Raji (cell line): ENCODE measurements at regions not wholly inside any gene's neighbourhood (a gene's known extent, or its start where the extent isn't known, plus 50 kb on each side); places are given as distances from the start of the nearest gene placed in this dataset.

Experiments
- POLR2A ChIP-seq: IDR thresholded peaks from 2 replicates; pipeline ENCODE4 v1.6.1; 2011; ENCODE audit warnings: low read depth, low read length, control low read depth; ENCODE audit not compliant: insufficient read depth

- TF ChIP-seq POLR2A = no peak
These were observed 126.6 kb upstream of the FAM9C start for GRCh38 chrX:13170966-13171558.

DNA sequence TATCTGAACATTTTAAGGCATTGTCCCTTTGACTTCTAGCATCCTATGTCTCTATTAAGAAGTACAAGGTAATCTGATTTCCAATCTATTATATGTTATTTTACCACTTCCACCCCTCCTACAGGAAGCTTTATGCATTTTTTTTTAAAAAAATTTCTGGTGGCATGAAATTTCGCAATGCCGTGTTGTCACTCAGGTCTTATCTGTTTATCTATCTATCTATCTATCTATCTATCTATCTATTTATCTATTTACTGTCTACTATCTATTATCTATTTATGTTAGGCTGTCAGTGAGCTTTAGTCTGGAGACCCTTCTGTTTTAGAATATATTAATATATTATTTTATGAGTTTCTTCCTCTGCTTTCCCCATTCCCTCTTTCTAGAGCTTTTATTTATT, 125.3 kb upstream of the FAM9C start:
- TF ChIP-seq POLR2A = no peak

DNA sequence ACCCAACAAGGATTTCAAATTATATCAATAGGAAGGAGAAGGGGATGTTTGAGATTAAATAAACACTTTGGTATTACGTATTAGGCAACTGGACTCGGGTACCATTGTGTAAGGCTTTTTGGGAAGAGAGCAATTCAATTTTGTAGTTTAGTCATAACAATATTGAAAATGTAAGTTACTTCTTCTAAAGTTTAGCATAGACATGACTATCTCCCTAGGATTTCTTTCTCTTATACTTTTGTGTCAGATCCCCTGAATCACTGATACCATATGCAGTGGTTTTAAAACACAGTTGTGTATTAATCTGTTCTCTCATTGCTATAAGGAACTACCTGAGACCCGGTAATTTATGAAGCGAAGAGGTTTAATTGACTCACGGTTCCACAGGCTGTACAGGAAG, 123.8 kb upstream of the FAM9C start:
- TF ChIP-seq POLR2A = no peak

GRCh38 chrX:13167481-13168231, 123.2 kb upstream of the FAM9C start:
- TF ChIP-seq POLR2A = no peak

- no peak for TF ChIP-seq POLR2A
These were observed 121.1 kb upstream of the FAM9C start for GRCh38 chrX:13165266-13166189.

DNA sequence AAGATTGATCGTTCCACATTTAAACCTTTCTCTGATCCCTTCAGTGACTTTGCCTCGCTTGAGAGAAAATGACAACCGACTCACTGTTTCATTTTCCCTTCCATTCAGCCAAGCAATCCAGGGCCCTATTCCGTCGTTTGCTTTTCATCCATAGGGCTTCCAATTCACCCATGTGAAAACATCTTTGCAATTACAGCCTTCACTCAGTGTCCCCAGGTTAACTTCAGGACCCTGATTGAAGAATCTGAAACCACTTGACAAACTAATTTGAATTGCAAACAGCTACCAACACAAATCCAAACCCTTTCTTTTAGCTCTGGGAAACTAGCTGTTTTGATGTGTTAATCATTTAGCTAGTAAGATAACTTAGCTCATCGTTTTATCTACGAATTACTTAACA, 120.2 kb upstream of the FAM9C start:
- no peak for TF ChIP-seq POLR2A

DNA sequence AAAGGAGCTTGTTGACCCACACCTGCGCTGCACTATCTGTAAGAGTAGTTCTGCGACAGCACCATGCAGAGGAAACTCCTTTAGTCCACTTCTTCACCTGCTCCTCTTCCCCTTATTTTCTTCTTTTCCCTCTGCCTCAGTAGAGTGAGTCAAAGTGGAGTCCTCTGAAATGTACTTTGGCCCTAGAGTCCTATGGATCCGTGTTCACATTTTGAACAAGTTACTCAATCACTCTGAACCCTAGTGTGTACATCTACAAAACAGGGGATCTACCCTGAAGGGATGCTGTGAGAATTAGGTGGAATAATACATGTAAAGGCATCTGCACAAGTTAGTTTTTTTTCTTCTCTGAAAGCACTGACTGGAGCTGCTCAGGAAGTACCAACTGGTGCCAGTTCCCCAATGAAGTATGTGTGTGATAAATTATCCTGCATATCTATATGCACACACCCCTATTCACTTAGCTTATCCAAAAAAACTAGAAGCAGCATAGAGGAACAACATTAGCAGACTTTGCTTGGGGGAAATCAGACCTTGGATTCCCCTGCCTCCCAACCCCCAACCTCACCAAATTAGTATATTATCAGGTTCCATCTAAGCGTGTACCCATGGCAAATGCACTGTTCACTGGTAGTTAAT, 118.5 kb upstream of the FAM9C start:
- TF ChIP-seq POLR2A = no peak

GRCh38 chrX:13159886-13160285, 115.5 kb upstream of the FAM9C start:
- no peak for TF ChIP-seq POLR2A

GRCh38 chrX:13158911-13159310, 114.5 kb upstream of the FAM9C start:
- no peak for TF ChIP-seq POLR2A

- TF ChIP-seq POLR2A = no peak
These were observed 109.4 kb upstream of the FAM9C start for GRCh38 chrX:13153796-13154195.

DNA sequence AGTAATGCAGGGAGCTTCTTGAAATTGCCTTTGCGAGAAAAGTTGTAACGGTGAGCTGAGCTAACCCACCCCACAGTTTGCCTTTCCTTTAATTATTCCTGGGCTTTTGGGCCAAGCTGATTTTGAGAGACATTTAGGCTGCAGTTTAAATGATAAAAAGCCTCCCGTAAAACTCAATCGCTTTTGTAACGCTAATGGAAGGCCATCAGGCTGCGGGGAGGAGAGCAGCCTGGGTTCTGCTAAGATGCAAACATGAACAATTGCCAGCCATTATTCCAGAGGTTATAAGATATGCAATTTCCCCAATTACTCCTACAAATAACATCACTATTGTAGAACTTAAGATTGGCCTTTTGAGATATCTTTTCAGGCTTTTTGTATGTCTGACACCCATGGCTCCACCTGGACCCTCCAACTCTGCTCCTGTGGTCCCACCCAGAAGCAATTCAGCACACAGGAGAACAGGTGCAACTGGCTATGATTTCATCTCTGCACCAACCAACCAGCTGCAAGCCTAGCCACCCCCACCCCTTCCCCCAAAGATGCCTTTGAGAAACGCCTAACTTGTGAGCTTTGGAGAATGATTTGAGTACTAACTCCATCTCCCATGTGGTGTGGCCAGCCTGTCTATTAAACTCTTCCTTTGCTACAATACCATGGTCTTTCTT, 108.2 kb upstream of the FAM9C start:
- no peak for TF ChIP-seq POLR2A

DNA sequence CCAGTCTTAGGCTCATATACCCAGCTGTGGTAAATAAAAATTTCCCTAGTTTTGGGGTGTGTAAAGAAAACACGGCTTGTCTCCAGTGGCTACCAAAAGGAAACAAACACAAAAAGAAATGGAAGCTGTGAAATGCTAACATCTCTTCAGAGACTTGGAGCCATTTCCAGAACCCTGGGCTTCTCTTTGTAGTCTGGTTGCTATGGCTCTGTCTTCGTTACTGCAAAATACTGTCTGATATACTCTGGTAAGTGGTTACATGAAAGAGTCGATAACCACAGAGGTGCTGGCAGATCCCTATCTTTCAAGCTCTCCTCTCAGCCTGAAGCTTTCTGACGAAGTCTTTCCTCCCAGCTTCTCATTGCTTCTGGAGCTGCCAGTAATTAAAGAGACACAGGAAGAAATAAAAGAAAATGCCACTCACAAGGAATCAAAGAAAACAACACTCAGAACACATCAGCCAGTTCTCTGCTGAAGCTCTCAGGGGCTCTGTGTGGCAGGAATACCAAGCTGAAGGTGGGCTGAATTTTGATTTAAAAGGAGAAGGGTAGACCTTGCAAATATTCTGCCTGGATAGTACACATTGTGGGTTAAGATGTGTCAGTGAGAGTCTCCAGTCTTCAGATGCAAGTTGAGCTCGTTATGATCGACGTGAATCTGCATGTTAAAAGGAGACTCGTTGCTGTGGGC, 107.6 kb upstream of the FAM9C start:
- no peak for TF ChIP-seq POLR2A

DNA sequence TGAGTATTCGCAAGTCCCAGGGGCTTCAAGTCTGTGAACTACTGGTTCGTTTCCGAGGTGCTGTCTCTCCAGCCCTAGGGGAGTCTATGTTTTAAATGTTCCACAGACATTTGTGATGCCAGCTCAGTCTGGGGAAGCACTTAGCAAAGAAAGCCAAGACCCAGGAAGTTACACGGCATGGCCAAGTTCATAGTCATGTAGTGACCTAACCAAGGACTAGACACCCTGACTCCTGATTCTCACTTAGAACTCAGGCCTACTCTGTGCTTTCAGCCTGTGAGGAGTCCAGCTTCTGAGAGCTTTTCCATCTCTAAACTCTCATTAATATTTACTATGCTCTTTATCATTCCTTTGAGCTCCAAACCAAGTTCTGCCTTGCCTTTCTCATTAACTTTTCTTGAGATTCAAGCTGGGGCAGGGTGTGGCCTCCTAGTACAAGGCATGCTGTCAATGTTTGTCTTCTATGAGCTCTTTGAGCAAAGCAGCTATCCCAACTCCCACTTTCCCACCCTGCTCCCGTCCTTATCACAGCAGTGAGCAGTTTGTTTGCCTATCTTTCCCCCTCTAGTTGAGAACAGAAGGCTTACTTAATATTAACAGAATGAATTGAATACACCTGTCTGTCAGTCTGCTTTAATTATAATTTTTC, 105.4 kb upstream of the FAM9C start:
- no peak for TF ChIP-seq POLR2A

DNA sequence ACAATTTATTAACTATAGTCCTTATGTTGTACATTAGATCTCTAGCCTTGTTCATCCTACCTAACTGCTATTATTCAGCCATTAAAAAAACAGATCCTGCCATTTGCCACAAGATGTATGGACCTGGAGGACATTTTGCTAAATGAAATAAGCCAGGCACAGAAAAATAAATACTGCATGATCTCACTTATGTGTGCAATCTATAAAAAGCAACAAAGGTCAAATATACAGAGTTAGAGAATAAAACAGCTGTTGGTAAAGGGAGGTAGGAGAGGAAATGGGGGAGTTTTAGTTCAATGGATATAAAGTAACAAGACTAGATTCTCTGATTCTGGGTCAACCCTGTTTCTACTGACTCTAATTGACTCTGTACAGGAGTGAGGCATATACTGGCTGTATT, 103.3 kb upstream of the FAM9C start:
- TF ChIP-seq POLR2A = no peak
